ENCODE measurements at regions not wholly inside any gene's neighbourhood (a gene's known extent, or its start where the extent isn't known, plus 50 kb on each side); places are given as distances from the start of the nearest gene placed in this dataset.
"Not testable (repeated sequence)": the region's sequence is repeated elsewhere in the genome, so short reads cannot be mapped to it uniquely, and the experiment has no call there.

GRCh38 chr11:23236826-23237555 is 376.7 kb upstream of the CCDC179 start:
- DNase-seq (ENCODE audit: low read depth) = peak; percentile 50

GRCh38 chr11:23252426-23252825 is 392.2 kb upstream of the CCDC179 start:
- DNase-seq (ENCODE audit: low read depth) = peak; percentile 61

GRCh38 chr11:23257088-23257487 is 396.8 kb upstream of the CCDC179 start:
- DNase-seq (ENCODE audit: low read depth) = no peak

DNA sequence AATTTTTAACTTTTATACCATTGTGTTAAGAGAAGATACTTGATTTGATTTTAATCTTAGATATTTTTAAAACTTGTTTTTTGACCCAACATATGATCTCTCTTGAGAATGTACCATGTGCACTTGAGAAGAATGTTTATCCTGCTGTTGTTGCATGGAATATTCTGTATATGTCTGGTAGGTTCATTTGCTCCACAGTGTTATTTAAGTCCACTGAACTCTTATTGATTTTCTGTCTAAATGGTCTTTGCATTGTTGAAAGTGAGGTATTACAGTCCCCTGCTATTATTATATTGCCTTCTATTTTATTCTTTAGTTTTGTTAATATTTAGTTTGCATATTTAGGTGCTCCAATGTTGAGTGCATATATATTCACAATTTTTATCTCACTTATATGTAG is 397.3 kb upstream of the CCDC179 start:
- DNase-seq (ENCODE audit: low read depth) = no peak

DNA sequence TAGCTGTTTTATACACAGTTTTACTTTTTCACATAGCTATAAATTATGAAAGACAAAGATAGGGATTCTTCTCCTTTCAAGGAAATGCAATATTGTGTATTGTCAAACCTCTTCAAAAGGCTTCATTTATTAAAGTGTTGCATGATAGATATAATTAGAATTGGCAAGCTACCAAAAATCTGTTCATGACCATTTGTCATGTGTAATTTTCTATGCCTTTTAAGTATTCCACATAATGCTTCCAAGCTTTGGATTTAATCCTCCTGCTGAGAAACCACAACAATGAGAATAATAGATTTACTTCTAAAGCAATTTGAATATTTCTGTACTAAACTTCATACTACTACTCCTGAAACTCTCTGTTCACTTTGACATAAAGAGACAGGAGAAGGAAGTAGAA is 403.2 kb upstream of the CCDC179 start:
- peak; percentile 49 for DNase-seq (ENCODE audit: low read depth)

- no peak for DNase-seq (ENCODE audit: low read depth)
Observed at GRCh38 chr11:23272095-23272494, 411.8 kb upstream of the CCDC179 start.

DNA sequence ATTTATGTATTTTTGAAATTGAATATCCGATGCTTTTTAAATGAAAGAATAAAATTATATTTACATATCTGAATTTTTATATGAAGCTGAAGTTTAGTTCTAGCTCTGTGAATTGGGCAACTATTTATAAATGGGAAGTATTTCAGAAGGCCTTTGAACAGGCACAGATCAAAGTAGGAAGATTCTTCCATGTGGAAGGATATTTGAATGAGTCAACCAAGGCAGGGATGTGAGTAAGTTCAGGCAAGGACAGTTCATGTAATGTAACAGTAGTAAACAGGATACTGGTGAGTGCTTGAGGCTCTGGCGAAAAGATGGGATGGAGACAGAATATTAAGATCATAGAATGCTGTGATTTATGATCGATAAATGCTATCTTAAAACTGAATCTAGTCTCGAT is 417.8 kb upstream of the CCDC179 start:
- peak; percentile 64 for DNase-seq (ENCODE audit: low read depth)

GRCh38 chr11:23280088-23280487 is 419.8 kb upstream of the CCDC179 start:
- peak; percentile 51 for DNase-seq (ENCODE audit: low read depth)

GRCh38 chr11:23283666-23284065 is 423.4 kb upstream of the CCDC179 start:
- DNase-seq (ENCODE audit: low read depth) = no peak

- DNase-seq (ENCODE audit: low read depth) = peak; percentile 85
Observed at GRCh38 chr11:23284631-23285030, 424.4 kb upstream of the CCDC179 start.

DNA sequence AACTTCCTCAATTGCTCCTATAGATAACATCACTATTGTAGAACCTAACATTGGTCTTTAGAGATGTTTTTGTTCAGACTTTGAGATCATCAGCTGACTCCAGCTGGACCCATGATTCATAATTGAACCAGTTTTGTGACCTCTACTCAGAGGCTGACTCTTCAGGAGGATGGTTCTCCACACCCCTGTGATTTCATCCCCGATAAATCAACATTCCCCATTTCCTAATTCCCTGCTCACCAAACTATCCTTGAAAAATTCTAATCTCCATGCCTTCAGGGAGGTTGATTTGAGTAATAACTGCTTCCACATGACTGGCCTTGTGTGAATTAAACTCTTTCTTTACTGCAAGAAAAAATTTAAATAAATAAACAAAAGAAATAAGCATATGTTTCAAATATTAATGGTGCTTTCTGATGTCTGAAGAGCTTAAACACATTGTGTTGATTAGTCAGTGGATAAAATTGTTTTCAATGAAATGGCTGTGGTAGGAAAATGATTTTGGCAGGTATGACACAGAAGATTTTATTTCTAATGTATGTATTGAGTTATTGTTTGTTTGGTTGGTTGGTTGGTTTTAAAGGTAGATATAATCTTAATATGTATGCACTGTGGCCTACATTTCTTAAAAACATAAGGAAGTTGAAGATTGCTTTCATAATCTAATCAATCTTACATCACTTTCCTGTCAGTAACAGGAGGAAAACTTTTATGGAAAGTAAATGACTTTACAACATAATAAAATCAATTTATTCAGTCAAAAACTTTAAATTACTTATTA is 427.9 kb upstream of the CCDC179 start:
- DNase-seq (ENCODE audit: low read depth) = peak; percentile 78

GRCh38 chr11:23295241-23295640 is 435.0 kb upstream of the CCDC179 start:
- DNase-seq (ENCODE audit: low read depth) = no peak

DNA sequence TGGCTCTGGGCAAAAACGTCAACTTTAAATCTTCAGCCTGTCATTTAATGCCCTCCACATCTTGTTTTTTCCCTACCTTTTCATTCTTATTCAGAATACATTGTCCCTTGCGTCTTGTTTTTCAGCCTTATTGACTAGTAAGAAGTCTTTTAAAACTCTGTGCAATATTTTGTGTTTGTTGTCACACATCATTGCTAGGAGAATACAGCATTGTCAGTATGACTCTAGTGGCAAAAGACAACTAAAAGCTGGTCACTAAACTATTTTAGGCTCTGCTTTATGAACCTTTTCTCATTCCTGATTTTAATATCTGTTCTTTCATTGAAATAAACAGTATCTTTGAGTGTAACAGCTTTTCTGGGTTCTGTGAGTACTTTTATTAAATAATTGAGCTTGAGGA is 447.8 kb upstream of the CCDC179 start:
- DNase-seq (ENCODE audit: low read depth) = no peak

DNA sequence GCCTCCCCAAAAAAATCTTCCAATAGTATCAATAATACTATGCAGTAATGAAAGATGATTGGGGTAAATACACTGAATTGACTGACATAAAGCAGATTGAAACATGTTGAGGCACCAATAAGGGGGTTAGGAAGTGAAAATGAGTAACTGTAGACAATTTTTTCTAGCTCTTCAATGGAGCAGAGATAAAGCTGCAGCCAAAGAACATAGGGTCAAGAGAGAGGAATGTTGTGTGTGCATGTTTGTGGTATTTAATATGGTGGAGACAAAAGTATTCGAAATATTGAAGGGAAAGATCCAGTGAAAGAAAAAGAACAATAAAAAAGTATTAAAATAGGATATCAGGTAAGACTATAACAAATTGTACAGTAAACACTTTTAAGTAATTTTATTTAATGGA is 450.0 kb upstream of the CCDC179 start:
- DNase-seq (ENCODE audit: low read depth) = peak; percentile 54

DNA sequence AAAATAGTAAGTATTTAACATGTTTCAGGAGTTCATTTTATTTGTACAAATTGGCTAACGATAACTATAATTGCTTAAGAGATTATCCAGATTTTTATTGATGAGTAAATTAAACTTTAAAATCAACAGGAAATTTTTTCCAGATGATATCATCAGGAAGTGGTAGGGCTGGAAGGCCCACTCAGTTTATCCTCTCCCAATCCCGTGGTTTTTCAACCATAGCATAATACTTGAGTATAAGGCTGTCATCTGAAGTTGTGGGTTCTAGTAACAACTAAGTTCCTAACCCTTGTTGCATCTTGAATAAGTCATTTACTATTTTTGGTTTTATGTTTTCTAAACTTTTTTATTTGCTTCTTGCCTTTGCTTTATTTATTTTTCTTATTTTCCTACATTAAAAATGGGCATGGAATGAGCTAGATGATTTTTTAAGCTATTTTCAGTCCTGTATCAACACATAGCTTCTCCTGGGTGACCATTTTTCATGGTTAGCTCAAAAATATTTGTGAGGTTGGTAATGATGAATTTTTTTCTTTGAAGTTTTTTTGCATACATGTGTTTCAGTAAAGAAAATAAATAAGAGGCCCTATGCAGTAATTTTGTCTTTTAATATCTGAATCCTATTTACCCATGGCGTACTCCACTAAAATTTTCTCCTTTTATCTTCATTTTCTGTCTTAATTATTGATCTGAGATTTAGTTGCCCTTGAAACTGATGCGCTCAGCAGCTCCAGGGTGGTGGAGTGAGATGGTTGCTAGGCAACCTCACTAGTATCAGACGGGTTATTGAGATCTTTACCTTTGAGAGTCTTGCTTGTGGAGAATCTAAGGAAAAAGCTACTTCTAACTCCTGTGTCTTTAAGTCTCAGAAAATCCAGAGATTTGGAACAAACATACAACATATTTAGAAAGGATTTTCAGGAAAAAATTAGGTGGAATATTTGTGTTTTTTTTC is 452.0 kb upstream of the CCDC179 start:
- peak; percentile 82 for DNase-seq (ENCODE audit: low read depth)

DNA sequence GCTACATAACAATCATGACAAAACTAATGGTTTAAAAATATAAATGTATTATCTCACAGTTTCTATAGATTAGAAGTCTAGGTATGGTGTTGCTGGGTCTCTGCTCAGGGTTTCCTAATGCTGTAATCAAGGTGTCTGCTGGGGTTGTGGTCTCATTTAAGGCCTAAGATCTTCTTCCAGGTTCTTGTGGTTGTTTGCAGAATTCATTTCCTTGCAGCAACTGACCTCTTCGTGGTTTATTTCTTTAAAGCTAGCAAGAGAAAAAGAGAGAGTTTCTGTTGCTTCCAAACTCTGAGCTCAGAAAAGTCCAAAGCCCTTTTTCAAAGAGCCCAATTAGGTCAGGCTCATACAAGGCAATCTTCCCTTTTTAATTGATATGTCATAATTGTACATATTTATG is 452.7 kb upstream of the CCDC179 start:
- peak; percentile 48 for DNase-seq (ENCODE audit: low read depth)

- no peak for DNase-seq (ENCODE audit: low read depth)
Observed at GRCh38 chr11:23314162-23314561, 453.9 kb upstream of the CCDC179 start.

DNA sequence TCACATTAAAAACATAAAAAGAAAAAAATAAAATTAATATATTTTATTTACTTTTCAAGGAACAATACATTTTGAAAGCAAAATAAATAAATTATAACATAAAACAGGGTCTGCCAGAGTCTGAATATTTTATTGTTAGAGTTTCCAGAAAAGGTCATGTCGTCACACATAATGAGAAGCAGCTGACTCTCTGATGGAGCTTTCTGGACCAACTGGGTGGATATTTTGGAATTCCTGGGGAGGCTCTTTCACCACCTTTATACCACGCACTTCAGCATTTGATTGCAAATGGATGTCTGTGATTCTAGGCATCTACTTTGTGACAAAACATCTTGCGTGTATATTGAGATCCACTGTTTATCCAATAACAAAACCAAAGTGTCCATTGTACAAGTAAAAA is 455.0 kb upstream of the CCDC179 start:
- no peak for DNase-seq (ENCODE audit: low read depth)

DNA sequence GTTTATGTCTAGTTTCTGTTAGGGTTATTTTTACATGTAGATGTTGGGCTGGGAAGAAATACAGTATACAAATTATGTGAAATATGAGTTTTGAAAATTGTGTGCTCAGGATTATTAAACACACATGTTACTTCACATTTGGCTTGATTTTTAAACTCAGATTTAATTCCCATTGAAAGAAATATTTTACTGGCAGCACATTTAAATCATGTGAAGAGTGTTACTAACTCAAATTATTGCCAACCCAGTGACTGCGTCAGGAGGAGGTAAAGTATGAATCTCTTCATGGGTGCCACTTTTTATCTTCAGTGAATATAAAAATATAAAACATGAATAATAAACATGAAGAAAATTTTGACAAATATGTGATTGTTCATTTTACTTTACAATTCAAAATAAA is 457.5 kb upstream of the CCDC179 start:
- no peak for DNase-seq (ENCODE audit: low read depth)

GRCh38 chr11:23318670-23319069 is 458.4 kb upstream of the CCDC179 start:
- no peak for DNase-seq (ENCODE audit: low read depth)

DNA sequence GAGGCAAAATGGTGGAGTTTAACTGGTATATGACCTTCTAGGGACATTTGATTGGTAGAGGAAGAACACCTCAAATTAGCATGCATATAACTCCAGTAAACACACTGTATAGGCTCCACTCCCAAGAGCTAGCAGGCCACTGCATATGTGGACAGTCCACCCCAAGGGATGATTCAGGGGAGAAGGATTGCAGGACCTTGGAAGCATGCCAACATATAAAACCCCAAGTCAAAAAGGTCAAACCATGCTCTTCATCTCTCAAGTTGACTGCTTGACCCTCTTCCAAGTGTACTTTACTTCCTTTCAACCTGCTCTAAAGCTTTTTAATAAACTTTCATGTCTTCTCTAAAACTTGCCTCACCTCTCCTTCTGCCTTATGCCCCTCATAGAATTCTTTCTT is 459.9 kb upstream of the CCDC179 start:
- peak; percentile 75 for DNase-seq (ENCODE audit: low read depth)

- DNase-seq (ENCODE audit: low read depth) = not testable (repeated sequence)
Observed at GRCh38 chr11:23335586-23335985, 475.3 kb upstream of the CCDC179 start.

Data from LHCN-M2 (cell line).